Right cardiac atrium (tissue), 5 donors: ENCODE measurements at regions not wholly inside any gene's neighbourhood (a gene's known extent, or its start where the extent isn't known, plus 50 kb on each side); places are given as distances from the start of the nearest gene placed in this dataset.
"Not testable (repeated sequence)": the region's sequence is repeated elsewhere in the genome, so short reads cannot be mapped to it uniquely, and the experiment has no call there.

Experiments used
- ATAC-seq, 2 donors: fragments of 200-7000 bp; cut with Tn5 transposase; one replicate each; pipeline versions ENCODE4 v1.8.0 to v1.9.1; 2020; ENCODE audit warnings: moderate library complexity in 2 of 2, mild to moderate bottlenecking in 1 of 2
- DNase-seq, 3 donors: peaks; one replicate each; pipeline ENCODE4 v3.0.0-alpha.2; 2020
- H3K27ac ChIP-seq: one replicate; pipeline ENCODE4 v1.5.1; 2013; ENCODE audit warnings: mild to moderate bottlenecking, low read length, control low read depth, moderate library complexity
- H3K27me3 ChIP-seq: one replicate; pipeline ENCODE4 v1.6.1; 2013; ENCODE audit not compliant: control insufficient read depth, insufficient read depth
- H3K4me1 ChIP-seq: one replicate; pipeline ENCODE4 v1.6.1; 2013; ENCODE audit warnings: low read length; ENCODE audit not compliant: control insufficient read depth, insufficient read depth
- H3K4me3 ChIP-seq: one replicate; pipeline ENCODE4 v1.5.1; 2013; ENCODE audit warnings: low read length, control low read depth
- H3K9me3 ChIP-seq: one replicate; pipeline ENCODE4 v1.6.1; 2013; ENCODE audit warnings: low read length; ENCODE audit not compliant: control insufficient read depth
- WGBS: extraction: QIAGEN DNeasy Blood & Tissue Kit; methylation state at CpG from one replicate; pipeline ENCODE4 v1.1.7; 2013; 5-methylcytosine and 5-hydroxymethylcytosine counted together
- intact Hi-C, 4 donors: fragments of 100-400 bp; cut with DNase I; formaldehyde crosslinking; loops; one replicate each; pipeline versions ENCODE4 v1.11.0 to v1.14.0; 2022 to 2023
- donor health status: healthy with polysubstance abuse.
- donor health status: DM: no; HTN: yes; CAD: no.
- donor health status: DM: no; HTN: no; CAD: no.
- donor health status: DM: no; HTN: yes; CAD: no; lungs with severe emphysema.
- donor health status: DM: yes; HTN: yes; CAD: no.

DNA sequence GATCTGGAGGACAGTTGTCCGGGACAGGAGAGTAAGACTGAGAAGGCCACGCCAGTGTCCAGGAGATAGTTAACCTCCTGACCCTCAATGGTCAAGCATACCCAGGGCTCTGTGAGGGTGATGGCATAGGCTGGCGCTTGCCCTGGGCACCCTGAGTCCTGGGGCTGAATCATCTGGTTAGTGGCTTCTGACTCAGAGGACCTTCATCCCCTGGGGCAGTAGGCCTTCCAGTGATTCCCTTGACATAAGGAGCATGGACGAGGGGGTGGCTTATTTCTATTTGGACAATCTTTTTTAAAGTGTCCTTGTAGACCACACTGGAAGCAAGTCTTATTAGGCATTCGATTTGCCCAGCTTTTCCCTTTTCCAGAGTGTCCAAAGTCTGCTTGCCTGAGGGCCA, 108.4 kb upstream of the SHISA3 start:
- H3K9me3 ChIP-seq, DNase-seq, H3K27me3 ChIP-seq, H3K27ac ChIP-seq, ATAC-seq, H3K4me3 ChIP-seq, H3K4me1 ChIP-seq: not testable (repeated sequence)
- intact Hi-C loops = loop anchor here in 2 of 4 donors (5.0 to 10.0 kb wide), 2 partner anchors 78 to 86 kb away; no protein-coding TSS in a partner anchor
- 80% methylated on average over 5 of the region's 5 CpGs for WGBS

DNA sequence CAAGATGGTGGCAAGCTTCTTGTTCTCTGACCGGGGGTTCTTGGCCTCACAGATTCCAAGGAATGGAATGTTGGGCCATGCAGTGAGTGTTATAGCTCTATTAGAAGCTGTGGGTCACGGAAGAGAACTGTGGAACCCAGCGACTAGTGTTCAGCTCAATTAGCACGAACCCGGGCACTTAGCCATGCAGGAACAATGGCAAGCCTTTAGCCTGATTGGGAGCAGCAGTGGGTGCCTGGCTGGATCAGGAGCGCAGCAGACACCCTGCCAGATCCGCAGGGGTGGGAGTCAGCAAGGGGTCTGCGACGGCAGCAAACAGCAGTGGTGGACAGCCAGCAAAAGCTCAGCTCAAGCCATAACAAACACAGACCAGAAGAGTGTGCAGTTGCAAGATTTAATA, 105.1 kb upstream of the SHISA3 start:
- DNase-seq, H3K27ac ChIP-seq, intact Hi-C loops, H3K4me3 ChIP-seq, H3K4me1 ChIP-seq, H3K9me3 ChIP-seq, ATAC-seq, H3K27me3 ChIP-seq: not testable (repeated sequence)
- WGBS = 86% methylated on average over 9 of the region's 9 CpGs

DNA sequence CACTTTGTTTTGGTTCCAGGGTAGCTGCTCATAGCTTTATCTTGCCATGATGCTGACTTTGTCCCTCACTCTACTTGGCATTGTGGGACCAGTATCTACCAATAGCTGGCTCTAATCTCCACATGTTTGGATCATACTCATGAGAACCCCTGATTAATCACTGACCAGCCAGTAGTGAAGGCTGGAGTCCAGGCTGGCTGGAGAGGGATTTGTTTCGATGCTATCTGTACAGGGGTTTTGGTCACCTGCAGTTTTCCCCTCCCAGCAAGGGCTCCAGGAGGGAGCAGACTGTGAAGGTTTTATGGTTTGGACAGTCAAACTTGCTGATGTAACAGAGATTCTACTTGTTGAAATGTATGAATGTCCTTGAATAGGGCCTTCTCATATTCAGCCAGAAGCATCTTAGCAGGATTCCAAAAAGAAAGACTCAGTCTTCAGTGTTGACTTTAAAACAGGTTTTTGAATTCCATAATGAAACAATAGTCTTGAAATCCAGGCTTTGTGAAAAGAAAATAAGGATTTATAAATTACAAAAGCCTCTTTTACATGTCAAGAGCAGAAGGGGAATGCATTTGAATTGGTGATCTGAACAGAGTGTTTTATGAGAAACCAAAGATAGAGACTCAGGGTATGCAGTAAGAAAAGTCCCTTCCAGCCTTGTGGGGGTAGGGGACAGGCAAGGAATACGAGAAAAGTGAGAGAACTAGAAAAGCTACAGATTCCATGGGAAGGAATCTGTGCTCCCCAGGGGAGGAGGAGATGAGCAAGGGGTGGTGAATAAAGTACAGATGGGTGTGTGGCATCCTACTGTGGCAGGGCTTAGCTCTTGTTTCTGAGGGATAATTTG, 103.1 kb upstream of the SHISA3 start:
- ATAC-seq = no peak
- H3K27ac ChIP-seq = no peak overlapping the region
- H3K27me3 ChIP-seq = no peaks in the 10 kb centered on the region
- DNase-seq = no peak
- H3K9me3 ChIP-seq = no peaks in the 10 kb centered on the region
- WGBS = 52% methylated on average over 2 of the region's 2 CpGs
- no peak overlapping the region for H3K4me3 ChIP-seq
- intact Hi-C loops = no loop called here
- no peaks in the 10 kb centered on the region for H3K4me1 ChIP-seq

DNA sequence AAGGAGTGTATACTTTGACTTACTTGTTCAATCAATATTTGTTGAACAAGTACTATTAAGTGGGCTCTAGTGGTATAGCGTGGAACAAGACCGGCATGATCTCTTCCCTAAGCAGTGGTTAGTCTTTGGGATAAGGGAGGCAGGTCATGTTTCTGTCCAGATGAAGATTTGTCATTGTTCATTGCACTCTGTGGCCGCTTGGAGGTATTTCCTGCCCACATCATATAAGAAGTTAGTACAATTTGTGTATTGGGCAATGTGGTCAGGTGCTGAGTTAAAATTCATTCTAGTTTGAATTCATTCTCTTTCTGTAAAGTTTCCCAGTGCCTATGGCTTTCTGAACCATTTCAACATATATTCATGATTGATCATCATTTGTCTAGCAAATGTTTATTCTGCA, 101.1 kb upstream of the SHISA3 start:
- H3K4me3 ChIP-seq = no peak overlapping the region
- 79% methylated on average over 3 of the region's 3 CpGs for WGBS
- no peak overlapping the region for H3K27ac ChIP-seq
- H3K4me1 ChIP-seq = no peaks in the 10 kb centered on the region
- H3K9me3 ChIP-seq = no peaks in the 10 kb centered on the region
- ATAC-seq (no peak), DNase-seq (no peak)
- no peaks in the 10 kb centered on the region for H3K27me3 ChIP-seq
- intact Hi-C loops = no loop called here

GRCh38 chr4:42302348-42302747, 94.9 kb upstream of the SHISA3 start:
- no peak overlapping the region for H3K27ac ChIP-seq
- 23% methylated on average over 4 of the region's 4 CpGs for WGBS
- intact Hi-C loops = no loop called here
- no peaks in the 10 kb centered on the region for H3K9me3 ChIP-seq
- H3K27me3 ChIP-seq = no peaks in the 10 kb centered on the region
- H3K4me3 ChIP-seq = no peak overlapping the region
- peaks cover 2% of the 10 kb centered on the region for H3K4me1 ChIP-seq
- DNase-seq (peak in 1 of 3 donors; percentile 16), ATAC-seq (peak; percentile 38 to 54)

DNA sequence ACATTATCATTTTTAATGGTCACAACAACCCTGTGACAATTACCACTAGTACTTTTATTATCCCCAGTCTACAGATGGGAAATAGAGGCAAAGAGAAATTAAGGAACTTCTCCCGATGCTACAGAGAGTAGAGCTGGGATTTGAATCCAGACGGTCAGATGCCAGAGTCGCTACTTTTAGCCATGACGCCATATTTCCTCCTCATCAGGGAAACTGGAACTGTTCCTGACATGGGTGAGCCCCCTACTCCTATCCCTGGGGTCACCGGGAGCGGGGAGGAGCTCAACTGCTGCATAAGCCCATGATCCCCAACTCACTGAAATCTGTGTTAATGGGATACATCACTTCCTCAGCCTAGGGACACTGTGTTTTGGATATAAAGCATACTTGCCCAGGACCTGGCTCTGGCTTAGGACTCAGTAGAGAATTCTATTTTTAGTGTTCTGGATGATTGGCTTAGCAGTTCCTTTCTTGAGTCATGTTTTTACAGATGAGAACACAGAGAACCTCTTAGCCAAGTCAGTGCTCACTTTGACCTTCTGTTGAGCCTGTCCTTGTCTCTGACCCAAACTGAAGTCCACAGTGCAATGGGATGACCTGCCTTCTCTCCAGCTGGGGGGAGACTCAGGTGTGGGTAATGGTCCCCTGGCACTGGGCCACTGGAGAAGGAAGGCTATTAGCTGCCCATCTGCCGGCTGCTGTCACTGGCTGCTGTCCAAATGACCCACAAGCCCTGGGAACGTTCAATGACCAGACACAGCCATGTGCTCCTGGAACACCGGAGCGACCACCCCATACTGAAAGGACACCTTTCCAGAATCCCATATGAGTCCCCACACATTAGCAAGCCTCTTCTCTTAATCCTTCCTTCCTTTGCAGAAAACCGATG, 90.8 kb upstream of the SHISA3 start:
- ATAC-seq = peak; percentile 85 to 88
- intact Hi-C loops = no loop called here
- H3K9me3 ChIP-seq = no peaks in the 10 kb centered on the region
- H3K27me3 ChIP-seq = no peaks in the 10 kb centered on the region
- WGBS = 73% methylated on average over 11 of the region's 11 CpGs
- H3K4me3 ChIP-seq = no peak overlapping the region
- peak; percentile 25 to 65 (median 53) for DNase-seq
- no peak overlapping the region for H3K27ac ChIP-seq
- peaks cover 2% of the 10 kb centered on the region for H3K4me1 ChIP-seq

- H3K27me3 ChIP-seq = no peaks in the 10 kb centered on the region
- no peak overlapping the region for H3K27ac ChIP-seq
- peaks cover 2% of the 10 kb centered on the region for H3K4me1 ChIP-seq
- no peak overlapping the region for H3K4me3 ChIP-seq
- intact Hi-C loops = no loop called here
- no peak for DNase-seq
- ATAC-seq = no peak
- no peaks in the 10 kb centered on the region for H3K9me3 ChIP-seq
- 72% methylated on average over 3 of the region's 3 CpGs for WGBS
Observed at GRCh38 chr4:42308247-42308646, 89.0 kb upstream of the SHISA3 start.

GRCh38 chr4:42309361-42310260, 87.7 kb upstream of the SHISA3 start:
- Histone ChIP-seq H3K4me3 (no peak overlapping the region), H3K9me3 (no peaks in the 10 kb centered on the region), H3K4me1 (peaks cover 2% of the 10 kb centered on the region), H3K27me3 (no peaks in the 10 kb centered on the region), H3K27ac (no peak overlapping the region)
- ATAC-seq = no peak
- intact Hi-C loops = no loop called here
- DNase-seq = no peak
- 70% methylated on average over 9 of the region's 9 CpGs for WGBS

DNA sequence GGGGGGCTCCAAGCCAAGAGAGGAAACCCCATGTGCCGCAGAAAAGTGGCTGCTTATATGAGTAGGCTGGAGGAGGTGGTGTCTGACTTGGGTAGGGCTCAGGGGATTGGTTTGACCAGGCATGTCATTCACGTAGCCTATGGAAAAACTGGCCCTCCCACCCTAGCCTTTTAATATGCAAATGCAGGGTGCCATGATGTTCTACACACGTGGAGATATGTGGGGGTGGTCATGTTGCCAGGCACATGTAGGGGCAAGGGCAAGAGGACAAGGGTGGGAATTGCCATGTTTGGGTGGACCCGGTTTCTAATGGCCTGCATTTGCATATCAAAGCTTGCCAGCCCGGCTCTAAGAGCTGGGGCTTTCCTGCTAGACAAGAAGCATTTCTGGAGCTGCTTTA, 86.9 kb upstream of the SHISA3 start:
- H3K4me3 ChIP-seq = no peak overlapping the region
- DNase-seq = no peak
- no peaks in the 10 kb centered on the region for H3K9me3 ChIP-seq
- H3K27ac ChIP-seq = no peak overlapping the region
- H3K4me1 ChIP-seq = peaks cover 2% of the 10 kb centered on the region
- H3K27me3 ChIP-seq = no peaks in the 10 kb centered on the region
- ATAC-seq = no peak
- WGBS = 57% methylated on average over 5 of the region's 5 CpGs
- intact Hi-C loops = no loop called here

- H3K27ac ChIP-seq = no peak overlapping the region
- intact Hi-C loops = no loop called here
- peaks cover 2% of the 10 kb centered on the region for H3K4me1 ChIP-seq
- 90% methylated on average over 5 of the region's 5 CpGs for WGBS
- no peaks in the 10 kb centered on the region for H3K27me3 ChIP-seq
- DNase-seq = no peak
- no peak for ATAC-seq
- no peaks in the 10 kb centered on the region for H3K9me3 ChIP-seq
- H3K4me3 ChIP-seq = no peak overlapping the region
Observed at GRCh38 chr4:42310806-42311205, 86.5 kb upstream of the SHISA3 start.
